GM19467 (cell line): ENCODE measurements at regions not wholly inside any gene's neighbourhood (a gene's known extent, or its start where the extent isn't known, plus 50 kb on each side); places are given as distances from the start of the nearest gene placed in this dataset.
A peak's percentile ranks its signal among the peaks of the same experiment; 100 is the strongest.
"Not testable (repeated sequence)": the region's sequence is repeated elsewhere in the genome, so short reads cannot be mapped to it uniquely, and the experiment has no call there.

ENCODE experiments used
- ATAC-seq: cut with Tn5 transposase; IDR thresholded peaks from one replicate; pipeline ENCODE4 v1.9.1; 2021; ENCODE audit warnings: mild to moderate bottlenecking, moderate library complexity; ENCODE audit not compliant: unreplicated experiment

GRCh38 chr9:15113288-15113687 lies 193.7 kb downstream of the TTC39B start:
- ATAC-seq = no peak

GRCh38 chr9:15111071-15111470 lies 195.9 kb downstream of the TTC39B start:
- no peak for ATAC-seq

DNA sequence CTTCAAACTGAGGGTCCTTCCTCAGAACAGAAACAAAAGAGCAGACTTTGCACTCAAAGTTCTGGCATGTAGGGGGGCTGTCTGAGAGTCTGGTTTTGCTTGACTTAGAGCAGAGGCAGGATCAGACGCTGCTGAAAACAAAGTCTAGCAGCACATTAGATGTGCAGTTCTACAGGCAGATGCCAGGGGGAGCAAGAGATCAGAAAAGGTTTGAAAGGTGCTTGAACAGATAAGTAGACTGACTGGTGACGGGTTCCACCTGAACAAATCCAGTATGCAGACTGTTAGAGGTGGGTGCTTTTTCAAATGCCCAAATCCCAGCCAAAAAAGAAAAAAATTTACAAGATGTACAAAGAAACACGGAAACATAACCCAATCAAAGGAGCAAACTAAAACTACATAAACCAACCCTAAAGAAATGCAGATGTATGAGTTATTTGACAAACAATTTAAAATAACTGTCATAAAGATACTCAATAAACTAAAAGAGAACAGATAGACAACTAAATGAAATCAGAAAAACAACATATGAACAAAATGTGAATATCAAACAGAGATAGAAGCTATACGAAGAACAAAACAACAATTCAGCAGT lies 194.7 kb upstream of the FREM1 start:
- peak; percentile 93 for ATAC-seq

GRCh38 chr9:15103290-15103689 lies 193.1 kb upstream of the FREM1 start:
- no peak for ATAC-seq

DNA sequence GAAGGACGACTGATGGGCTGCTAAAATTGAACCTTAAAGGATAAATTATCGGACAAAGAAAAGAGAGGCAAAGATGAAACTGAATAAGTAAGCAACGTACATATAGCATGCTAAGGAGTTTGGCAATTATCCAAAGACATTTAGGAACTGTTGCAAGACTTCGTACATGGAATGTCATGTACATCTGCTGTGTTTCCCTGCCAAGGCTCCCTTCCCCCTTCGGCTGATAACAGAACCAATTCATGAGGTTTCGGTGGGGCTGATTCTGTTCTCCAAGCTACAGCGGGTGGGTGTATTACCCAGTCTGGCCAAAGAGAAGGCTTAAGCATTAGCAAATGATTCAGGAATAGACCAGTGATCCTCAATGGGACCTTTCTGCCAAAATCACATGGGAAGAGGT lies 190.9 kb upstream of the FREM1 start:
- ATAC-seq = no peak

DNA sequence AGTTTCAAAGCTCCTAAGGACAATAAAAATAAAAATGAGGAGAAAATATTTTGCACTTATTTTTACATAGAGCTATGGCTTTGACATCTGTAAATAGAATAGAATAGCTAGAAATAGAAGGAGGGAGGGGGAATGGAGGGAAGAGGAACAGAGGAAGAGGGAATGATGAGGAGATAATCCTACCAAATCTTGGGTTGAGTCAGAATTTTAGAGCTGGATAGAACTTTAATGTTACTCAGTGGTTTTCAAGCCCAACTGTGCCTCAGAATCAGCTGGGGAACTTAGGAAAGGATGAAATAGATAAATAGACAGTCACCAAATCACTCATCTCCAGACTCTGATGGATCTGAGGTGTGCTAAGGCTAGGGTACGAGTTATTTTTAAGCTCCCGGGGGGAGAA lies 190.3 kb upstream of the FREM1 start:
- no peak for ATAC-seq

DNA sequence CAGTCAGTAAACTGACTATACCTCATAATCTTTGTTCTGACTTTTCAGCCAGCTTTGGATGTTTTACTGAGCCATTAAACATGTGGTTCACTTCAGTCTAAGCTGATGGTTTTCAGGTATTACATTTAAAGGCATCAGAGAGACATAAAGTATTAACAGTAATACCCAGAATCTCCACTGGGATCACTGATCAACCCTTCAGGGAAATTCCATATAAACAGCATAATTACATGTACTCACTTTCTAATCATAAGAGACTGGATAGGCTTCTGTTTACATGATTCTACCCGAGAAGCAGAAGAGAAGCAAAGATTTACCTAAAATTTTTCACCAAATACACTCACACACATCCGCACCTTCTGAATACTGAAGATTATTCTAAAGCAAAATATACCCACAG lies 186.7 kb upstream of the FREM1 start:
- ATAC-seq = no peak

- no peak for ATAC-seq
Observed at GRCh38 chr9:15086778-15087324, 176.6 kb upstream of the FREM1 start.

DNA sequence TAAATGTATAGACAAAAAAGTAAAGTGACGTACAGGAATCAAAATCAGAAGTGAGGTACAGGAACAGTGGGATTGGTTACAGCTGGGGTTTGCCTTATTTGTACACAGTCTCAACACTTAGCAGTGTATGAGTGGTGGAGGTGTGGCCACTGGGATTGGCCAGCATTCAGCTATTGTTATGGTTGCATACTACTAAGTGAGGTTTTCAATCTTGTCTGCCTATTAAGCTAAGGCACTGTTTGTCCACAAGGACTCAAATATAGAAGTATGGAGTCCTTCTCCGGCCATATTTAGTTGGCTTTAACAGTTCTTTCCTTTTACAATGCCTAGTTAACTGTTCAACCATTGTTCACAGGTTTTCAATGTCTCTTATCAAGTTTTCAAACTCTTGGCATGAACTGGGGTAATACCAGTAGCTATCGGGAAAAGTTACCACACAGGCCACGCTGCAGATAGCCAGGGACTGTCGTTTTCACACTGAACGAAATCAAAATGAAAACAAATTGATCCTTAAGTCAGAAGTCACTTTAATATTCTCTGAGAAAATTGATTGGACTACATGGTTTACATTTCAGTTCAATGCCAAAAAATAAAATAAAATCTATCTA lies 176.0 kb upstream of the FREM1 start:
- no peak for ATAC-seq

DNA sequence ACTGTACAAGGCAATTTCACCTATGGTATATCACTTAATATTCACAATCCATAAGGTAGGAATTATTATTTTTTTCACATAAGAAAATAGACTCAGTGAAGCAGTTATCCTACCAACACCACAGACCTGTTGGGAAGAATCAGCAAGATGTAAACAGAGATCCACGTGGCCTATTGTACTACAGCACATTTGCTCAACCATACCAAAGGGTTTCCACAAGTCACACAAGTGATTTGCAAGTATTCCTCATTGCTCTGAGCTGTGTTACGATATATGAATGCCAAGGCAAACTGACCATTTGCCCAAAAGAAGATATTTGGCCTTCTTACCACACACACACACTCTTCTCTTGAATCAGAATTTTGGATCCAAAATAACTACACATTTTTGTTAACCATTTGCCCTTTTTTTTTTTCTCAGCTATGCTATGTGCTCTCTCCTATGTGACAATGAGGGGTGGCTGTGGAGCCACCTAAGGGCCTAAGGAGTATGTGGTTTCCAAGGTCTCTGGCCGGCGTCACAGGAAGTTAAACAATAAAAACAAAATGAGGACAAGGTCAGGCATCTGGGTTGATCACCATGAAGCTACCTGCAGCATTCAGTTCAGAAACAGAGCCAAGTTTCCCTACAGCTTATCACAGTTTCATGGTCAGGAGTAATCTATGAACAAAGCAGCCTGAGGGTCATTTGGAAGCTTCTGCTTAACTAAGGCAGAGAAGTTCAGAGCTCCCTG lies 171.0 kb upstream of the FREM1 start:
- ATAC-seq = no peak

DNA sequence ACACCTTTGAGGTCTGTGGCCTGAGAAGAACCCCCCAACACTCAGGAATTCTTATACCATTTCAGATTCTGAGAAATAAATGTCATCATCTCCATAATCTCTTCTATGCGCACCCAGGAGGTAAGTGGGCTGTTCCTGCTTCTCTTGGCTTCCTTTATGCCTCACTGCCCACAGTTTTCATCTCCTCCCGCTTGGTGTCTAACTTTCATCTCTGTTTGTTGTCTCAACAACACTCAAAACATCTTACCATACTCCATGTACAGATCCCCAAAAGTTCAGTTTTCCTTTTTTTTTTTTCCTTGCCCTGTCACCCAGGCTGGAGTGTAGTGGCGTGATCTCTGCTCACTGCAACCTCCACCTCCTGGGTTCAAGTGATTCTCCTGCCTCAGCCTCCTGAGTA lies 170.2 kb upstream of the FREM1 start:
- no peak for ATAC-seq

GRCh38 chr9:15079989-15080388 lies 169.8 kb upstream of the FREM1 start:
- ATAC-seq = no peak

DNA sequence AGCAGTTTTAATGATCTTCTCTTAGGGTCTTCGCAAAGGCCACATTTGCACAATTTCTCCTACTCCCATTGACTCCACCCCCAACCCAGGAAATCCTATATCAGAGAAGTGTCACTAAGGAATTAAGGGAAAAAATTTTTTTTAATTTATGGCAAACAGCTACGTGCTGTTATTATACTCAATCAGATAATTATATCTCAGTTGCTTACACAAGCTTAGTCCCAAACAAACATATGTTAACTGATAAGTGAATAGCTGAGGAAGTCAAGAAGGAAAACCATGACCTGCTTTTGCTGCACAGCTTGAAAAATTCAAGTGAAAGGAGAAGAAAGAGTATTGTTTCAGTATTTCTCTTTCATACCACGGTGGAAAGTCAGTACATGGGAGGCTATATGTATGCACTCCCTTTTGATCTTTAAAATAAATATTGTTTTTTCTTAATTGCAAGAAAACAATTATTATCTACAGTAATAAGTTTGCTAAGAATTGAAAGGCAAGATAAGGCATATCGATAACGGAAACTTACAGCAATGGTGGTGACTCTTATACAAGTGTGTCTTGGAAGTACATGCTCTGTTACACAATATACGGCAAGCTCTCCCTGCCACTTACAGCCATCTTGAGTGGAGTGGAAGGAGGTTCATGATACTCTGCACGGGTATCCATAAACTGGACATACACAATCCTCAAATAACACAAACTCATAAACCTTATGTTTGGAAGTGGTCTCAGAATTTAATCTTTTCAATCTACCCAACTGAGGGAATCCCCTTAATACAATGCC lies 167.9 kb upstream of the FREM1 start:
- no peak for ATAC-seq

DNA sequence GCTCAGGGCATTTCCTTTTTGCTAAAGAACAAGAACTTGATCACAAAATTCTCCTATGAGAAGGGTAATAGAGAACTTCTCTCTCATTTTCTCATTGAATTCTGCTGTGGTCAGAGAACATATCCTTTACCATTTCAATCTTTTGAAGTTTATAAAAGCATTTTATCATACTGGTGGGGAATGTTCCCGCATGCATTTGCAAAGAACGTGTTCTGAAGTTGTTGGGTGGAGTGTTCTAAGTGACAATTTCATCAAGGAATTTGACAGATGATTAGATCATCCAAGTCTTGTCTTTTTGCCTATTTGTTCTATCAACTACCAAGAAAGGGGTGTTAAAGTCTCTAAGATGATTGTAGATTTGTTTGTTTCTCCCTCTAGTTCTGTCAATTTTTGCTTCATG lies 163.4 kb upstream of the FREM1 start:
- no peak for ATAC-seq

GRCh38 chr9:15070716-15071115 lies 160.5 kb upstream of the FREM1 start:
- no peak for ATAC-seq

GRCh38 chr9:15069106-15069505 lies 158.9 kb upstream of the FREM1 start:
- ATAC-seq = no peak

GRCh38 chr9:15068261-15068660 lies 158.0 kb upstream of the FREM1 start:
- ATAC-seq = no peak

DNA sequence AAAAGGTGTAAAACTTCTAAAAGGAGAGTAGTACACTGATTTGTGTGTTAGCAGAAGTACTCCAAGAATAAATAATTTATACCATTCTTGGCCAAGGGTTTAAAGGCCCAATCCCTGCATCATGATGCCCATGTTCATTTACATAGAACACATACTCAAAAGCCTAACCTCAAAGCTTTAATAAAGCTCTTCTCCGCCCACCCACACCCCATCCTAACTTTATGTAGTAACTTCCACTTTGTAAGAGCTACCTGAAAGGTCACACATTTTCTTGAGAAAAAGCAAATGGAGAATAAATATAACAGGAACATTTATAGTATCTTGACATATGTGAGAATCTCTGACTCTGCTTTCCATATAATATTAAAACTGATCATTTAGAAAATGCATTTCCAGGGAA lies 148.8 kb upstream of the FREM1 start:
- no peak for ATAC-seq

DNA sequence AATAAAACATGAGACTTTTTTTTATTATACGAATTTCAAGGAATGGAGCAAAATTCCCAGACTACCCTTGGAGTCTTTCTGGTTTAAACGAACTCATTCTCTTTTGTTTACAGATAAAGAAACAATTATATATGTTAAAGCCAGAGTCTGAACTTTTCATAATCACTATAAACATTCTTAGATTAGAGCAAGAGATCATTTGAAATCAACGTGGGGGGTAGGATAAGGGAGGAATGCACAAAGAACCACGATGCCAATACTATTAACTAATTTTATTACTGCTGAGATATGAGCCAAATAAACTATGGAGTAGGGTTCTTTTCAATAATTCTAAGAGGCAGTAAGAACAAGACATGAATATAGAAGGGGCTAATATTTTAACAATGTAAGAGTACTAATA lies 148.0 kb upstream of the FREM1 start:
- no peak for ATAC-seq

DNA sequence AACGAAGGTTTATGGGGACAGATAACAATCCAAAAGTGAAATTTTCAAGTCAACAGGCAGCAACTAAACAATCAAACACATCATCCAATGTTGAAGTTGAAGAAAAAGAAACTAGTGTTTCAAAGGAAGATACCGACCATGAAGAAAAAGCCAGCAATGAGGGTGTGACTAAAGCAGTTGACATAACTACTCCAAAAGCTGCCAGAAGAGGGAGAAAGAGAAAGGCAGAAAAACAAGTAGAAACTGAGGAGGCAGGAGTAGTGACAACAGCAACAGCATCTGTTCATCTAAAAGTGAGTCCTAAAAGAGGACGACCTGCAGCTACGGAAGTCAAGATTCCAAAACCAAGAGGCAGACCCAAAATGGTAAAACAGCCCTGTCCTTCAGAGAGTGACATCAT lies 145.1 kb upstream of the FREM1 start:
- ATAC-seq = not testable (repeated sequence)

- ATAC-seq = no peak
Observed at GRCh38 chr9:15048772-15049171, 138.5 kb upstream of the FREM1 start.
